Medulla oblongata (tissue), 1 donor: ENCODE measurements at regions not wholly inside any gene's neighbourhood (a gene's known extent, or its start where the extent isn't known, plus 50 kb on each side); places are given as distances from the start of the nearest gene placed in this dataset.

Experiments
- DNase-seq: peaks from one replicate; pipeline ENCODE4 v3.0.0-alpha.2; 2015; ENCODE audit errors: extremely low spot score

DNA sequence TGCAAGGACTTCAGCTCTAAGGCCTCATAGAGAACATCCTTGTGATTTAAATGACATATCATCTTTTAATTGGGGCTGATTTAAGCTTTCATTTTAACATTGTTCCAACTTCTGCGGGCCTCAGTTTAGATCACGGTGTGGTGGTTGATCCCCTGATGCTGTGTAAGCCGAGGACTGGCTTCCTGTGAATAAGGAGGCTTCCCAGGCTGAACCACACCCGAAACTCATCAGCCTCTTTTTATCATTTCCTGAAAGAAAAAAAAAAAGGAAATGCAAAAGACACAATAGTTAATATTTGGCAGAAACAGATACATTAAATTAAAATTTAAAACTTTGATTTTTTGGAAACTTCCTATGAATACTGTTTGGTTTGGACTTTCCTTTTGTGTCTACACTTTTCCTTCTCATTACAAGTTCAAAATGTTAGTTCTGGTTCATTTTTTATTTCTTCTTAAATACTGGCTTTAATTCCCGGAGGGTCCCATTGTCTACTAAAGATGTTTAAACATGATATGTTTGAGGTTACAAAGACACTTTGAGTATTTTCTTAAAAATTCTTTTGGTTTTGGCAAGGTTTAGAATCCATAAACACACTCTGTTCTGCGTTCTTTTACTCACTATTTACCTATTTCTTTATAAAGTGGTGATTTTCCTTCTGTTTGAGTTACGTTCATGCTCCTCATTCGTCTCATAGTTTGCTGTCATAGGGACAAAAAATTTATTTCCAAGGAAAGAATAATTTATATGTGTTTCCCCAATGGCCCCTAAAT, 230.0 kb upstream of the SULF2 start:
- no peak for DNase-seq

DNA sequence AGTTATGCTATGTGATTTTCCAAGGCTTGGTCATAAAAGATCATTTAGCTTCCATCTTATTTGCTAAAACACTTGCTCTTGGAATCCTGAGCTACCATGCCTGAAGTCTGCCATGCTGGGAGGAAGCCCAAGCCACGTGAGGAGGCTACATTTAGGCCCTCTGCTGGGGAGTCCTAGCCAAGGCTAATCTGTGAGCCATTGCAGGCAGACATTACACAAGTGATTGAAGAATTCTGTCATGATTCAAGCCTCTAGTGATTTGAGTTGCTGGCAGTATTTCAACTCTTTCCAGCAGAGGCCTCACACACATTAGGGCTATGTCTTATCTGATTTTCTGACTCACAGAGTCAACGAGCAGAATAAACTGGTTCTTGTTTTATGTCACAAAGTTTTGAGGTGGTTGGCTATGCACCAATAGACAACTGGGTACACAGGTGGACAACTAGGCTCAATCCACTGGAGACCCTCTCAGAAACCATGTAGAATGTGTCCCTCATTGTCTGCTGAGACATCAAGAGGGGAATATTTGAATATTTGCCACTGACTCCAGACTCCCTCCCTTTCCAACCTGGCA, 227.2 kb upstream of the SULF2 start:
- DNase-seq, result no peak

DNA sequence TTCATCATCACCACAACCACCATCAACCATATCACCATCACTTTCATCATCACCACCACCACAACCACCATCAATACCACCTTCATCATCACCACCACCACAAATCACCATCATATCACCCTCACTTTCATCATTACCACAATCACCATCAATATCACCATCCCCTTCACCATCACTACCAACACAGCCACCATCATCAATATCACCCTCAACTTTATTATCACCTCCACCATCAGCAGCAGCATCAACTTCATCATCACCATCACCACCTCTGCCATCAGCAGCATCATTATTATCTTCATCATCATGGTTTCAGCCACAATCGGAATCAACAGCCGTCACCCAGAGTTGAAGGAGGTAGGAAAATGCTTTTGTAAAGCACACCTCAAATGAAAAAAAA, 225.7 kb upstream of the SULF2 start:
- no peak for DNase-seq

DNA sequence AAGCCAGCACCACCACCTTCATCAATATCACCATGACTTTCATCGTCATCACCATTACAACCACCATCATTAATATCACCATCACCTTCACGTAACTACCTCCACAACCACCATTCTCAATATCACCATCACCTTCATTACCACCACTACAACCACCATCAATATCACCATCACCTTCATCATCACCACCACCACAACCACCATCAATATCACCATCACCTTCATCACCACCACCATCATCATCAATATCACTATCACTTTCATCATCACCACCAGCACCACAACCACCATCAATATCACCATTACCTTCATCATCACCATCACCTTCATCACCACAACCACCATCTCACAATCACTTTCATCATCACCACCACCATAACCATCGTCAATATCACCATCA, 225.3 kb upstream of the SULF2 start:
- no peak for DNase-seq

DNA sequence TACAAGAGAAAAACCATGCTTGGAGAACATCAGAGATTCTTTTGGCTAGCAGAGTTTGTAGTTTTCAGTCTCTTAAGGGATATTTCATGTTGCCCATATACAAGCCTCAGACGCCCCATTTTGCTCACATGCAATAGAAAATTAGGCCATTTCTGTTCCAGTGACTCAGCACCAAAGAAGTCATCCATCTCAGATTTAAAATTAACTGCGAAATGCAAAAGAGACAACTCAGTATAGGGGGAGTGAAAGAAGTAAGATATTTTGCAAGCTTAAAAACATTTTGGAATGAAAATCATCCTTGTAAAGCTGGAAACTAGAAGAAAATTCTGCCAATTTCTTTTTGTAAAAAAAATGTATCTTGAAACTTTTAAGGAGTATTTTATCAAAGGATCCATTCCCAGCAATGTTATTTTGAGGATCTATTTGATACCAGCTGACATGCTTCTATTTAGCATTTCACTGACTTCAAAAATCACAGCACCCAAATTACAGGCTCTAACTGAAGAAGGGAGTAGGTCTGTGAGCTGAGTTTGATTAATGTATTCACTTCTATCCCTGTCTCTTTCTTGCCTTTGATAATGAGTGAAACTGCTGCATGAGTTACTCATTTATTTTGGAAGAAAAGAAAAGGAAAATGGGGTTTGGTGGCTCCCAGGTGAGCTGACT, 223.7 kb upstream of the SULF2 start:
- DNase-seq, result no peak

DNA sequence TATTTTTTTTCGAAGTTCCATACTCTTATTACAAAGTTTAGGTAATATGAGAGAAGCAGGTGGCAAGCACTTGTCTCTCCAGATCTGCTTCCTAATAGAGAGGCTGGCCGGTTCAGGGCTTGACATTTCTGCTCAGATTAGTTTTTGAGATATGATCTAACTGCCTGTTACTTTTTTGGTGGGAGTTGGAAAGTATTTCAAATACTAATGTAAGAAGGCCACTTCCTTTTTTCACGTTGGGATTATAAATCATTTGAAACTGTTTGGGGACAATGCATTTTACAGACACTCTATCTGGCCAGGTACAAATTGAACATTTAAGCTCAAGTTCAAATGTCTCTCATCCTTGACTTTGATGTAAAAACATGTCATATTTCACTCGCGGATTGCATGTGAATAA, 222.1 kb upstream of the SULF2 start:
- no peak for DNase-seq

DNA sequence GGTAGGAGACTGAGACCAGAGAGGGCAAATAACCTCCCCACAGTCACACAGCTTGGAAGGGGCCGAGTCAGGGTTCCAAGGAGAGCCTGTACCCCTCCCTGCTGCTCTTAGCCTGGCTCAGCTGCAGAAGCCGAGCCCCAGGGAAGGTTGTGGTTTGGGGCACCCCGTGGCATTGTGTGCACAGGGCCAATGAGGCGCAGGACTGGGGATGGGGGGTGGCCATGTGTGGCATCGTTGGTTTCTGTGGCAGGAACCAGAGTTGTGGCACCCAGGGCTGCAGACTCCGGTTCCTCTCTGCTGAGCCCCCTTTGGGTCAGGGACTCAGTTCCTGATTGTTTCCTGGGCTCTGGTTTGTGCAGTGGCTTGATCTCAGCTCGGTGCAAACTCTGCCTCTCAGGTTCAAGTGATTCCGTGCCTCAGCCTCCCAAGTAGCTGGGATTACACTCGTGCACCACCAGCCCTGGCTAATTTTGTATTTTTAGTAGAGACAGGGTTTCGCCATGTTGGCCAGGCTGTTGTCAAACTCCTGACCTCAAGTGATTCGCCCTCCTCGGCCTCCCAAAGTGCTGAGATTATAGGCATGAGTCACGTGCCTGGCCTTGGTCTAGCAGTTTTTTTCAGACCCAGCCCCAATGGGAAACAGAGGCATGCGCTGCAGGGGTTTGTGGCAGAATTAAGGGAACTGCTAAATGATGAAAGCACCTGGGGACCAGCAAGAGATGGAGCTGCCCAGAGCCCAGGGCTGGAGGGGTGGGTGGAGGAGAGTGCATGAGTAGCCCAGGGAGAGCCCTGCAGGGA, 221.0 kb upstream of the SULF2 start:
- no peak for DNase-seq

DNA sequence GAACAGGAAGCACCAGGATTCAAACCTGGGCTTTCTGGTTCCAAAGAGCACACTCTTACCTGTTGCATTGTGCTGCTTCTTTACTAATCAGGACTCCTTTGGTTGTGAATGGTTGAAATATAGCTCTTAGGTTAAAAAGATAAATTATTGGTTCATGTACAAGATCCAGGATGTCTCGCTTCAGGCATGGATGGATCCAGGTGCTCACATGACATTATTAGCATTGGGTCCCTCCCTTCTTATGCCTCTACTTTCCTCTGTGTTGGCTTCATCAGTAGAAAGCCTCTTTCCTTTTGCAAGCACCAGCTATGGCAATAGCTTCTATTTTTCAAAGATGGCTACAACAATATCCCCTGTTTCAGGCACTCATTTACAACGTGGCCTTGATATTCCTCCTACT, 217.7 kb upstream of the SULF2 start:
- DNase-seq, result no peak

DNA sequence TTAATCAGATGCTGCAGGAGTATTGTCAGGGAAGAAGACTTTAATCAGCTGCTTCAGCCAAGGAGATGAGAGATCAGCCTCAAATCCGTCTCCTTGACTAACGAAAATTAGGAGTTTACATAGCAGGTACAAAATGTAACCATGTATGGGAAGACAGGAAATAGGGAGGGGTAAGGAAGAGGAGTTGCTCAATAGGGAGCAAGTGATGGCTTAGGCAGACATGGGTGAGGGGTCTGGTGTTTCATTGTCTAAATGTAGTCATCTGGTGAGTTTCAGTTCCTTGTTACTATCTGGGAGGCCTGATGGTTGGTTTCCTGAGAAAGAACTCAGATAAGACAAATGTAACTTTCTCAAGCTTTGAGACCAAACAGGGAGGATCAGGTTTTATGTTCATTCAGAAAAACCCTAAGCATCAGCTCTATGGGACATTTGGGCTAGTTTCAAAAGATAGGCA, 217.3 kb upstream of the SULF2 start:
- DNase-seq, result no peak

DNA sequence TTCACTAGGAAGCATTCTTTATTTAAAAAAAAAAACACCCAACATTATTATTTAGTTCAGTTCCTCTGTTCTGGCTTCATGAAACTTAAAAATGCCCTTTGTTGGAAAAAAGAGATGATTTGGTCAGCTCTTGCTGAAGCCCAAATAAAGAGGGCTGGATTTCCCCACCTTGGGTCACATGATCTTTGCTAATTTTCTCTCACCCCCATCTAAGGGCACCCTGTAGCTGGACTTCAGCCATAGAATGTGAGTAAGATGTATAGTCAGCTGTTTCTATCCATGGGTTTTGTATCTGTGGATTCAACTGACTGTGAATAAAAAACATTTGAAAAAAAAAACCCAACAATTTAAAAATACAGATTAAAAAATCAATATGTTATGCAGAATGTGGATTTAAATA, 213.9 kb upstream of the SULF2 start:
- DNase-seq, result no peak

DNA sequence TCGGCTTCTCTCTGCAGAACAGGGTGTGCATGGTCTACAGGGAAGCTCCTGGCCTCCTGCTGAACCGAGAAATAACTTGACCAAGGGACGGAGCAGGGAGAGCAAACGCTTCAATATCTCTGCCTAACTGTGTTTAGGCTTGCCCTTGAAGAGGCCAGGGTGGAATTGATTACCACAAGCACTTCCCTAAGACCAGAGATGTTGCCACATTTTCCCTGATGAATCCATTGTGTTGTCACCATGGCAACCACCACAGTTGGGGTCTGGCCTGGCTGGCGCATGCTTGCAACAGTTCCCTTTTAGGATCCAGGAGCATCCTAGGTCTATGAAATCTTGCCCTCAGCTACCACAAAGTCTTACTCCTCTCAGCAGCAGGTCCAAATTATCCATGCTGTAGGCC, 213.5 kb upstream of the SULF2 start:
- no peak for DNase-seq

DNA sequence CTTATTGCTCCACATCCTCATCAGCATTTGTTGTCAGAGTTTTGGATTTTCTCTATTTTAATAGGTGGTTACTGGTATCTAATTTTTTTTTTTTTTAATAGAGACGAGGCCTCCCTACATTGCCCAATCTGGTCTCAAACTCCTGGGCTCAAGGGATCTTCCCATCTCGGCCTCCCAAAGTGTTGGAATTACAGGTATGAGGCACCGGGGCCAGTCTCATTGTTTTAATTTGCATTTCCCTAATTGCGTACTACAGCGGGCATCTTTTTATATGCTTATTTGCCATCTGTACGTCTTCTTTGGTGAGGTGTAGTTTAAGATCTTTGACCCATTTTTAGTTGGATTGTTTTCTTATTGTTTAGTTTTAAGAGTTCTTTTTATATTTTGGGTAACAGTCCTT, 210.4 kb upstream of the SULF2 start:
- no peak for DNase-seq

DNA sequence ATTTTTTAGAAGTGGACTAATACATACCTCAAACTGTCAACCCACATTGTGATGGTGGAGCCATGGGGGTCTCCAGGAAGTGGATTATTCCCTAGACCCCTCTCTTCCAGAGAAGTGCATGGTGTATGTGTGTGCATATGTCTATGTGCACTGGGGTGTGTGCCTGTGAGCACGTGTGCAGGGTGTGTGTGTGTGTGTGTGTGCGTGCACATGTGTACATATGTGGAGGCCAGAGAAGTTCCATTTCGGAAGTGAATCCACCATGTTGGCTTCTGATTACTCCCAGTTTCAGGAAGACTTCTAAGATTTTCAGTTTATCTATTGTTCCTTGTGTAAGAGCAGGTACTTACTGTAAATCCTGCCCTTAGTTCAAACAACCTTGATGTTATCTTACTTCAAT, 208.5 kb upstream of the SULF2 start:
- DNase-seq, result no peak

DNA sequence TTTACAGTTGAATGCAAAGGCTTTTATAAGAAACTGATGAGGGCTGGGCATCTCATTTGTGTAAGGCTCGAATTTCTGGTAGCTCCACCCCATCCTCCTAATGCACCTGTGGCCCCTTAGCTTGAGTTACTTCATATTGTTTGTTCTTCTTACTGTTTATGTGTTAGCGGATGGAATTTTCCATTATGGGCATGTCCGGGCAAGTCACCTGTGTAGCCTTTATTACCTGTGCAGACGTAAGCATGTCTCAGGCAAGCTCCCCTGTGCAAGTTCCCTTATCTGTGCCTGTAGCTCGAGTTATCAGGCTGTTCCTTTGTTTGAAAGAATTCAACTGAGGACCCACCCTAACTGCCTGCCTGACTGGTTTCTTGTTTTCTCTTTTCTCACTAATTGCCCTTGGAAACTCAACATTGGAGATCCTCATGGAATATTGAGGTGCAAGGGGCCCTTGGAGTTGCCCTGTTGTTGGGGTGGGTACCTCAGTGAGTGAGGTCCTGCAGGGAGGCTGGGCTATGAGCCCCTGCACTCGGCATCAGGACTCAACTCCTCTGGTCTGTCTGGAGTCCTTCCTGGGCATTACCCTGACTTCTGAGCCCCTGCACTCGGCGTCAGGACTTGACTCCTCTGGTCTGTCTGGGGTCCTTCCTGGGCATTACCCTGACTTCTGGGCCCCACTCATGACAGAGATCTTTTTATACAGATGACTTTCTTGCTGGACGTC, 207.9 kb upstream of the SULF2 start:
- DNase-seq, result no peak

DNA sequence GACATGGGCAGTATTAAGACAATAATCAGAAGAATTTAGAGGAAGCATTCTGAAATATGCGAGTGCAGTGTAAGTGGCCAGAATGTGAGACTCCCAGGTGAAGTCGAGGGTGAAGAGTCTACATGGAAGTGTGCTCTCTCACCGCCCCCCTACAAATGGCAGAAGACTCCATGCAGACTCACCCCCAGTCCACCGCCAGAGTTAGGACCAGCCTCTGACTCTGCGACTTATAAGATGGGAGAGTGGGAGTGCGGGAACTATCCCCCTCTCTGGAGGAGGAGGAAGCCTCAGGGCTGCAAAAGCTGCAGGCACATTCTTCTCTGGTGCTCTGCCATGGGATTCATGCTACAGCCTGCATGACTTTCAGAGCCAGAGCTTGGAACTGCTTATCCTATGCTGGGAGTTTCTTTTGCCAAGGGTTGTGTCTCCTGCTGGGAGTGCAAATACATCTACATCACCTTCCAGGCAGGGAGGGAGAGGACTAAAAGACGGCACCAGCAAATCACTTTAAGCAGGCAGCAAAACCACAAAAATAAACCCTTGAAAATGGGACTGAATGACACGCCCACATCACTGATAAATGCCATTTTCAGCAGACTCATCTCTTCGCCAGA, 206.7 kb upstream of the SULF2 start:
- DNase-seq, result no peak

DNA sequence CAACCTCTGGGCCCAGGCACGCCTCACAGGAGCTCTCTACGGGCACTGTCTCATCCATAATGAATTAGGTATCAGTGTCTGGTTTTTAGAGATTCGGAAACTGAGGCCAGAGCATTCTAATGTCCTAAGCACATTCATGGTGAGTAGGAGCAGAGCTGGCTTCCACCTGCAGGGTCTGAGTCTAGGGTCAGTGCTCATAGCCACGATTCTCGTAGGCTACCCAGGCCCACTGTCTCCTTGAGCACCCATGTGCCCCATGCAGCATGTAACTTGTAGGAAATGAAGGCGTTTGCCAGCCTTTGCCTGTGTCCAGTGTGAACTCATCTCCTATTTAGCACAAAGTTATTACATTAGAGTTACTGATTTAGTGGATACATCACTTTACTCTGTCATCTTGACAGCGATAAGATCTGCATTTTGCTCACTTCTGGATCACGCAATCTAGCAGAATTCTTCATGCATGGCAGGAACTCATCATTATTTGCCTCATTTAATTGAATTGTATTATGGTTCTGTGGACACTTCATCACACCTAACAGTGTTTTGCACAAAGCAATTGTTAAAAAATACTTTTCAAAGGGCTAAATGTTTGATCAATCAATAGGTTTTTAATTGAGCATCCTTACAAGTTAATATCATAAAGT, 205.3 kb upstream of the SULF2 start:
- no peak for DNase-seq

DNA sequence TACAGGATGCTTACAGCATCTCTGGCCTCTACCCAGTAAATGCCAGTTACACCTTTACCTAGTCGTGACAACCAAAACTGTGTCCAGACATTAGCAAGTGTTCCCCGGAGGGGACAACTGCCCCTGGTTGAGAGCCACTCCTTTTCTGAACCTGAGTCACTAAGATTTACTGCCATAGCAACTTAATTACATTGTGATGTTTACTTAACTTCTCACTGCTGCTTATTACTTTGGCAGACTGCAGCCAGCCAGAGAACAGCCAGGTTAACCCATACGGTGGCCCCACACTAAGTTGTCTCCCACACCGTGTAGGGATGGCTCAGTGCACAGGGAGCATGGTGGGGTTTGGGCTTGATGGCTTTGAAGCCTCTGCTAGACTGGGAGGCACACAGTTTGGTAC, 204.7 kb upstream of the SULF2 start:
- DNase-seq, result no peak

DNA sequence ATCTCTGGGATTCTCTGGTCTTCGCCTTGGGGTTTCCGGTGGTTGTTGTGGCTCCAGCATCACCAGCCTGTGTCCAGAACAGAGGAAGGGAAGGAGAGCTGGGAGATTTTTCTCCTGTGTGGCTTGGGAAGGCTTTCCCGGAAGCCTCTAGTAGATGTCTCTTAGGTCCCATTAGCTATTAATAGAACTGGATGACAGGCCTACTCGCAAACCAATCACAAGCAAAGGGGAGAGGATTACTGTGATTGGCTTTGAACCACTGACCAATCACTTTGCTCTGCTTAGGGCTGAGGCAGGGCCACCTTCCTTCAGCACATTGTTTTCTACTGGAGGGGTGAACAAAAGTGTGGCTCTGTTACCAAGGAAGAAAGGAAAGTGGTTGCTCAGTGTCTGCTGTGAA, 203.4 kb upstream of the SULF2 start:
- DNase-seq, result no peak

DNA sequence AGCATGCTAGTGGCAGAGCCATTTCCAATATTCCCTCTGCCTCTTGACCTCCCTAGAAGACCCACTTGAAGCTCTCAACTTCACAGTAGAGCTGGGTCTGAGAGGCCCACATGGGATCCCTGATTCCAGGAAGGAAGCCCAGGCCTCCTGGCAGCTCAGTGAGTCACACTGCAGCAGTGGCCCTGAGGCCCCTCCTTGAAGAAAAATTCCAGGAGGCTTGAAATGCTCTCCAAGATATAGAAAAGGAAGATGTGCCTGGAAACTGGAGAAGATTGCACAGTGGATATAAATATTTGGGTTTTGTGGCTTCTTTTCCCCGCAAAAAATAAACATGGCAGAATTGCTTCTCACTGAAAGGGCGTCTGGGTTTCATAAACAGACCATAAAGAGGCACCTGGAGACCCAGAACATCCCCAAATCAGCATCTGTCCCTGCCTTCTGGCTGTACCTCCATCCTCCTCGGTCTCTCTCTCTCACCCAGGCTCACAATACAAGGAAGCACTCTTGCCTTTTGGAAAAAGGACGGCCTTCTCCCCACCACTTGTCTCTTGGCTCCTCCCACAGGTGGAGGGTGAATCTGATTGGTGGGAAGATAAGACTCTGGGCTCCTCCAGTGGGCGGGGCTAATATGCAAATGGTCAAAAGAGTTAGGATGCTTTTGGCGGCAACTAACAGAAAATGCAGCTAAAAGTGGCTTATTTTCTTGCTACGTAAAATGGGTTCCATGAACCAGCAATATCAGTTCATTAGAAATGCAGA, 200.0 kb upstream of the SULF2 start:
- no peak for DNase-seq

DNA sequence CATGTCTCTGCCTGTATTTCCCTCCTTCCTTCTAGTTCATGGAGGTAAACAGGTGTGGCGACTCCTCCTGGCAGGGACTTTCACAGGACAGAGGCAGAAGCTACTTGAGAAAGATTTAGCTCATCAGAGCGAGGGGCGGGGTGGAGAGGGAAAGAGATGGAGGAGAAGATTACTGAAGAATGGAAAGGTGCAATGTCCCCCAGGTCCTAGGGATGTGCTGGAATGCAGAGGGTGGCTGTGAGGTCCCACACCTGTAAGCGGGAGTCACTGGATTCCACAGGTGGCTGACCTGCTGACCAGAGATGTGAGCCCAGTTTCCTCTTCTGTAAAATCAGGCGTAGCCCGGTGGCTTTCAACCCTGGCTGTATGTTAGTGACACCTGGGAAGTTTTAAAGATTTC, 199.2 kb upstream of the SULF2 start:
- DNase-seq, result no peak
